LNCaP clone FGC (cell line): ENCODE measurements at regions not wholly inside any gene's neighbourhood (a gene's known extent, or its start where the extent isn't known, plus 50 kb on each side); places are given as distances from the start of the nearest gene placed in this dataset.

Experiments used
- DNase-seq: peaks from one replicate; pipeline ENCODE4 v3.0.0-alpha.2; 2011; ENCODE audit warnings: low read depth
- H3K4me3 ChIP-seq: 2 replicates; pipeline ENCODE4 v1.5.1; 2011; ENCODE audit warnings: mild to moderate bottlenecking, low read depth, low read length, control low read depth
- TF ChIP-seq, protein P1 (sequence below): IDR thresholded peaks from 2 replicates; pipeline ENCODE4 v1.5.1; 2012; ENCODE audit warnings: mild to moderate bottlenecking; ENCODE audit not compliant: control insufficient read depth, insufficient read depth; ENCODE audit errors: extremely low read depth

DNA sequence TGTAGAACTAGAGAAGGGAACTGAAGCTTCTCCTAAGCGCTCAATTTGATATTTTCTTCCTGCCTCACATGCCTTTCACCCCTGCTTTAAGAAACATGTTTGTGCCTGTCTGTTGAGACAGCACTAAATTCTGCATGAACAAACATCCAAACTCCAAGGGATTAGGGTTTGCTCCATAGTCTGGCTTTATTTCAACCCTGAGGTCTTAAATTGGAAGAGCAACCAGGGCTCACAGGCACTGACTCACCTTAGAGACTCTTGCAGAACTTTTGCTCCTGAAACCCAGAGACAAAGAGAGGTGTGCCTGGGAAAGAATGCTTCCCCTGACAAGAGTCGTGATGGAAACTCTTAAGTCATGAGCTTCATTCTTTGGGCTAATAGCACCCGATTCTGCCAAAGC, 393.9 kb upstream of the MCTP2 start:
- no peak for DNase-seq
- TF ChIP-seq, protein P1, sequence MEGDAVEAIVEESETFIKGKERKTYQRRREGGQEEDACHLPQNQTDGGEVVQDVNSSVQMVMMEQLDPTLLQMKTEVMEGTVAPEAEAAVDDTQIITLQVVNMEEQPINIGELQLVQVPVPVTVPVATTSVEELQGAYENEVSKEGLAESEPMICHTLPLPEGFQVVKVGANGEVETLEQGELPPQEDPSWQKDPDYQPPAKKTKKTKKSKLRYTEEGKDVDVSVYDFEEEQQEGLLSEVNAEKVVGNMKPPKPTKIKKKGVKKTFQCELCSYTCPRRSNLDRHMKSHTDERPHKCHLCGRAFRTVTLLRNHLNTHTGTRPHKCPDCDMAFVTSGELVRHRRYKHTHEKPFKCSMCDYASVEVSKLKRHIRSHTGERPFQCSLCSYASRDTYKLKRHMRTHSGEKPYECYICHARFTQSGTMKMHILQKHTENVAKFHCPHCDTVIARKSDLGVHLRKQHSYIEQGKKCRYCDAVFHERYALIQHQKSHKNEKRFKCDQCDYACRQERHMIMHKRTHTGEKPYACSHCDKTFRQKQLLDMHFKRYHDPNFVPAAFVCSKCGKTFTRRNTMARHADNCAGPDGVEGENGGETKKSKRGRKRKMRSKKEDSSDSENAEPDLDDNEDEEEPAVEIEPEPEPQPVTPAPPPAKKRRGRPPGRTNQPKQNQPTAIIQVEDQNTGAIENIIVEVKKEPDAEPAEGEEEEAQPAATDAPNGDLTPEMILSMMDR = no peak
- no peak overlapping the region for H3K4me3 ChIP-seq

DNA sequence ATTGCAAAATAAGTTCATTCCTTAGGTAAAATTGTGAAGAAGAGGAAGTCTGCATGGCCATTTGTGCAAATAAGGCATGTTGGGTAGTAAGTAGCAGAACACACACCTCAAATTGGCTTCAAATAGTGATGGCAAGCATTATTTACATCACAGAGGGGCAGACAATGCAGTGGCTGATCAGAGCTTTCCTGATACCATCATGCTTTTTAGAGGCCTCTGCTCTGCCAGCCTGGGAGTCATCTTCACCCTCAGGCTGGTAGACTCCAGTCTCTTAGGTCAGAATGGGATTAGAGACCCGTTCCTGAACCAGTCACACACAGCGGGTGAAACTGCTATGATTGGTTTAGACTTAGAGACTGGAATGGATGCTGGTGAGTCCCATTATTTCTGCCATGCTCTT, 396.0 kb upstream of the MCTP2 start:
- TF ChIP-seq, protein P1 = no peak
- DNase-seq = no peak

DNA sequence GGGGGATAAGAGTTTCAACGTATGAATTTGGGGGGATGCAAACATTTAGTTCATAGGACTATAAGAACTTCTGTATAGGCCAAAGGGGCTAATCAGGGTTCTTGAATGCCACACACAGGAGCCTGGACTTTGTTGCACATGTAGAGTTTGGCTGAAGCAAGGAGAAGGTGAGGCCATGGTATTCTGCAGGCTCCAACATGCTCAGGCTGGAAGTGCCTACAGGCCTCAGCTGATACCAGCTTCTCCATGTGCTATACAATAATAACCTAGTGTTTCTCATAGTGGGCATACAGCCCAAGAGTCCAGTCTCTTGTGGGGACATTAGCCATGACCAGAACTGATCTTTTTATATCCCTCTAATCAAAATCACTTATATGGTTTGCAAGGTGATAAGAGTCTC, 399.7 kb upstream of the MCTP2 start:
- no peak for DNase-seq
- H3K4me3 ChIP-seq = no peak overlapping the region
- TF ChIP-seq, protein P1 = no peak

More for the DNA sequence above, 396.0 kb upstream of the MCTP2 start:
- H3K4me3 ChIP-seq = no peak overlapping the region

DNA sequence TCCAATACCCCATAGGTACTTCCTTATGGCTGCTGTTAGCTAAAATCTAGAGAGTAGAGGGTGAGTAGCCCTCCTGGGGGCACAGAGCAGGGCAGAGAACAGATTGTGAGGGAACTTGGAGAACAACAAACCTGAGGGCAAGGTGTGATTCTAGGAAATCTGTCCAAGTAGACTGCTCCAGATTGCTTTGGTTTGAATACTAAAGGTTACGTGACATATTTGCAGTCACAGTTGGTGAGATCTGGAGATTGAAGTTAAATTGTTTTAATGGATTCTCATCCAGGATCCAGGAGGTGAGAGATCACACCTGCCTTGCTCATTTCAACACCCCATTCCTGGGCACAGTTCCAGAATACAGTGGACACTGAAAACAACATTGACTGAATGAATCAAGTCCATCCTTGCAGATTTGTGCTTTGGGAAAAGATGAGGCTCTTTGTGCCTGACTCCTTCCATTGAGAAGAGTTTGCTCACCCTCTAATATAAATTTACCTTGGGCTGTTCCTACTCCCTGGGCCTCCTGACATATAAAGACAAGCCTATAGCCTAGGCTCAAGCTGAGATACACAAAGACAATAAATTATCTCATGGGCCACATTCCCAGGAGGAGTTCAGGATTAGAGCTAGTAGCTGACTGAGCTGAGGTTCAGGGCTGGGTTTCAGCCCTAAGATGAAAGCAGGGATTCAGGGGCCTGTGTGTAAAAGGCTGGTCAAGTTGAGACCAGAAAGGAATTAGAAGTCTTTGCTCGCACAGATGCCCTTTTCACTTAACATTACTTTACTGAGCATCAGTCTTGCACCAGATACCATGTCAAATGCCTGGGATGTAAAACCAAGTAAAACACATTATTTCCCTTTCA, 400.9 kb upstream of the MCTP2 start:
- DNase-seq = no peak
- TF ChIP-seq, protein P1 = no peak
- no peak overlapping the region for H3K4me3 ChIP-seq

DNA sequence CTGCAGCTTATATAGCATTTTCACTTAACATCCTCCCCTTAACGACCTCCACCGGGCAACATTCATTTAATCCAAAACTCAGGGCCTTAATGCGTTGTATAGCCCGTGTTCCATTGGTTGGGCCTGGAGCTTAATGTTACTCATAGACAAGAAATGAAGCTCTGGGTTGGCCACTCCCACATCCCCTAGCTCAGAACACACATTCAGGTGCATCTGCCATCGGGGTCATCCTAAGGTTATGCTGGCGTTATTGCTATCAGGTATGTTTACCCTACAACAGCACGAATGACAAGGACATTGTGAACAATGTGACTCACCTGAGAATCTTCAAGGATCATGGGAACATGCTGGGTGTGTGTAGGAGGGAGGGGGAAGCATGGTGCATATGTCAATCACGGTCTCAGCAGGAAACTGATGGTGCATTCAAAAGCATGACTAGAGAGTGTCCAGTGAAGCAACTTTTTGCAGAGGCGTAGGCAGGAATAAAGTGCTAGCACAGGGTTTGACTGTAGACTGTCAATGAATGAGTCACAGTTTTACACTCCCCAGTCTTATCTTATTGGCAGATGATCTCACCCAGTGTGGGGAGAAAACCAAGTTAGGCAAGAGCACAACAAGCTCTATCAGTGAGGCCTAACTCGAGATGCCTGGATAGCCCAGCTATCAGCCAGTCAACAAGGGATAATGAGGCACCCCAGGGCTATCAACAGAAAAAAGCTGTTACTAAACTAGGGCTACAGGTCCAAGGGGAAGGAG, 402.1 kb upstream of the MCTP2 start:
- no peak overlapping the region for H3K4me3 ChIP-seq
- DNase-seq = no peak
- TF ChIP-seq, protein P1 = no peak

DNA sequence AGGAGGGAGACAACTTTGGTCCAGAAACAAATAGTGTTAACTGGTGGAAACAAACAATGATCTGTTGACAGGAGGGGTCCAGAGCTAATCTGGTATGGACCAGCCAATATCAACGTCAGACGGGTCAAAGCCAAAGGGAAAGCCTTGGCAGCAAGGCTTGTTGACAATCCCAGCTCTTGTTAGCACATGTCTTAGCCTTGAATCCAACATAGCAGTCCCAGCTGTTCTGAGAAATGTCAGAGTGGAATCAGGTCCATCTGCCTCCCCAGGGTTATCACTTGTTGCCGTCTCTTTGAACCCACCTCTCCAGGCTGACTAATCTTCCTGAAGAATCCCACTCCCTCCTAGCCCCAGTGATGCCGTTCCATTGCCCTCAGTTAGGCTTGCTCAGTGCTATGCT, 404.6 kb upstream of the MCTP2 start:
- TF ChIP-seq, protein P1 = no peak
- no peak overlapping the region for H3K4me3 ChIP-seq
- DNase-seq = no peak
